ENCODE measurements at regions not wholly inside any gene's neighbourhood (a gene's known extent, or its start where the extent isn't known, plus 50 kb on each side); places are given as distances from the start of the nearest gene placed in this dataset.

- Histone ChIP-seq H3K4me3 (replicated peaks; ENCODE audit: low read depth, low read length) (no peak overlapping the region), H3K27me3 (replicated peaks; ENCODE audit: control insufficient read depth, insufficient read depth, low read length) (no peaks in the 10 kb centered on the region), H3K36me3 (ENCODE audit: control insufficient read depth, insufficient read depth, low read length) (no peaks in the 10 kb centered on the region)
- DNase-seq (ENCODE audit: extremely low read depth, insufficient read length) = no peak
- TF ChIP-seq, protein P1, sequence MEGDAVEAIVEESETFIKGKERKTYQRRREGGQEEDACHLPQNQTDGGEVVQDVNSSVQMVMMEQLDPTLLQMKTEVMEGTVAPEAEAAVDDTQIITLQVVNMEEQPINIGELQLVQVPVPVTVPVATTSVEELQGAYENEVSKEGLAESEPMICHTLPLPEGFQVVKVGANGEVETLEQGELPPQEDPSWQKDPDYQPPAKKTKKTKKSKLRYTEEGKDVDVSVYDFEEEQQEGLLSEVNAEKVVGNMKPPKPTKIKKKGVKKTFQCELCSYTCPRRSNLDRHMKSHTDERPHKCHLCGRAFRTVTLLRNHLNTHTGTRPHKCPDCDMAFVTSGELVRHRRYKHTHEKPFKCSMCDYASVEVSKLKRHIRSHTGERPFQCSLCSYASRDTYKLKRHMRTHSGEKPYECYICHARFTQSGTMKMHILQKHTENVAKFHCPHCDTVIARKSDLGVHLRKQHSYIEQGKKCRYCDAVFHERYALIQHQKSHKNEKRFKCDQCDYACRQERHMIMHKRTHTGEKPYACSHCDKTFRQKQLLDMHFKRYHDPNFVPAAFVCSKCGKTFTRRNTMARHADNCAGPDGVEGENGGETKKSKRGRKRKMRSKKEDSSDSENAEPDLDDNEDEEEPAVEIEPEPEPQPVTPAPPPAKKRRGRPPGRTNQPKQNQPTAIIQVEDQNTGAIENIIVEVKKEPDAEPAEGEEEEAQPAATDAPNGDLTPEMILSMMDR (IDR thresholded peaks at IDR 0.05; ENCODE audit: insufficient read depth, low read length, poor library complexity, severe bottlenecking) = no peak
Measured at GRCh38 chr22:47225931-47226633, 463.6 kb downstream of the TBC1D22A start.

- Histone ChIP-seq H3K27me3 (replicated peaks; ENCODE audit: control insufficient read depth, insufficient read depth, low read length) (no peaks in the 10 kb centered on the region), H3K4me3 (replicated peaks; ENCODE audit: low read depth, low read length) (no peak overlapping the region), H3K36me3 (ENCODE audit: control insufficient read depth, insufficient read depth, low read length) (no peaks in the 10 kb centered on the region)
- DNase-seq (ENCODE audit: extremely low read depth, insufficient read length) = no peak
- TF ChIP-seq, protein P1 (IDR thresholded peaks at IDR 0.05; ENCODE audit: insufficient read depth, low read length, poor library complexity, severe bottlenecking) = no peak
Measured at GRCh38 chr22:47225080-47225930, 462.9 kb downstream of the TBC1D22A start.
